ENCODE measurements at regions not wholly inside any gene's neighbourhood (a gene's known extent, or its start where the extent isn't known, plus 50 kb on each side); places are given as distances from the start of the nearest gene placed in this dataset.

- TF ChIP-seq CTCF (IDR thresholded peaks at IDR 0.05; ENCODE audit: low read depth, low read length) (no peak), EZH2phosphoT487 (IDR thresholded peaks at IDR 0.05; ENCODE audit: low read depth) (no peak)
Measured at GRCh38 chr2:212831671-212832199, 293.1 kb upstream of the ERBB4 start.

Measured in OCI-LY3 (cell line).